G401 (cell line): ENCODE measurements at regions not wholly inside any gene's neighbourhood (a gene's known extent, or its start where the extent isn't known, plus 50 kb on each side); places are given as distances from the start of the nearest gene placed in this dataset.

Experiments
- DNase-seq: peaks from one replicate; pipeline ENCODE4 v3.0.0-alpha.2; 2015; ENCODE audit warnings: low spot score
- in situ Hi-C: cut with HindIII; loops from 2 replicates; pipeline ENCODE4 v1.10.0; 2016; ENCODE audit warnings: low sequenced_read_pairs, mixed read lengths

DNA sequence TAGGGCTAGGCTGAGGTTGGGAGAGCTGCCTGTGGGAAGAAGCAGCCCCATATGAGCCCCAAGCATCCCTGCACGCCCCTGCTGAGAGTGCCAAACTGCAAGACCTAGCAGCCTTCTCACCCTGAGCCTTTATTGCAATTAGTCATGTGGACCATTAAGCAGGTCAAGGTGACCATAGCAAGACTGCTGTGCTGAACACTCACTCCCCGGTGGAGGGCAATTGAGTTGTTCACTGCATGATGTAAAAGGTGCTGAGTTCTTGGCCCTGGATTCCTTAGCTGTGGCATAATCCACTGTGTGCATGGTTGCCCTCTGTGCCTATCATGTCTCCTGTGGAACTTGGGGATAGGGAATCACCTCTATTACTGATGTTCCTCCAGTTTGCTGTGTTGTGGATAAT, 131.1 kb downstream of the FOXD1 start:
- in situ Hi-C loops: no loop called here
- DNase-seq: no peak

DNA sequence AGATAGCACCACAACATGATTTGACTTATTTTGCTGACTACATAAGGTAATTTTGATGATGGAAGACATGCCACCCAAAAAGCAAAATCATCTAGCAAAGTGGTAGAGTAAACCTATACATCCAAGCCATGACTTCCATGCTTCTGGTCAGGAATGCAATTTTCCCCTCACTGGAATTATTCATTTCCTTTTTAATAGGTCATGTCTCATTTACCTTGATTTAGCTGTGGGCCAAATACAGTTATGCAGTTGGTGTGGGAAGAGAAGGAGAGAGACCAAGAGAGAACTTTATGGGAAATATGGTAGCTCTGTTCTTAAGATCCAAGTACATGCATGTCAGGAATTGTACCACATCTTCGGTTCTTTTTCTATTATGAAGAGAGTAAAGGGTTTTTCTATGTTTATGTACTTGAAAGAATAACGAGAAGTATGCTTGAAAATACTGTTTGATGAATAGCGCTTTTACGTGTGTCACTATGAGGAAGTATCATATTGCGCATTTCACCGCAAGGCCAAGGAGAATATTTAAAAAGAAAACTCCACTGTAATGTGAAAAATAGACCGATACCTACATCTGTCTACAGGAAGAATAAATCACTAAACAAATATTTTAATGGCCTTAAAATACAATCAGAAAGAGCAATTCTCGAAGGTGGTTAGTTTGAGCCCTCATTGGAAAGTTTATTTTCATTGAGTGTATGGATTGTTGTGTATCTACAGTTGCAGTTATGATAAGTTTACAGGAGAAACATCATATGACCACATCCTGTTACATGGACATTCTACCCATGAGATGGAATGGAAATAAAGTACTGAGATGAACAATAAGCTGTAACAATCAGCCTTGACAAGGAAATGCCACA, 134.0 kb downstream of the FOXD1 start:
- in situ Hi-C loops: loop anchor here (5.0 kb wide), 1 partner anchor 77 kb away; no protein-coding TSS in a partner anchor
- no peak for DNase-seq

DNA sequence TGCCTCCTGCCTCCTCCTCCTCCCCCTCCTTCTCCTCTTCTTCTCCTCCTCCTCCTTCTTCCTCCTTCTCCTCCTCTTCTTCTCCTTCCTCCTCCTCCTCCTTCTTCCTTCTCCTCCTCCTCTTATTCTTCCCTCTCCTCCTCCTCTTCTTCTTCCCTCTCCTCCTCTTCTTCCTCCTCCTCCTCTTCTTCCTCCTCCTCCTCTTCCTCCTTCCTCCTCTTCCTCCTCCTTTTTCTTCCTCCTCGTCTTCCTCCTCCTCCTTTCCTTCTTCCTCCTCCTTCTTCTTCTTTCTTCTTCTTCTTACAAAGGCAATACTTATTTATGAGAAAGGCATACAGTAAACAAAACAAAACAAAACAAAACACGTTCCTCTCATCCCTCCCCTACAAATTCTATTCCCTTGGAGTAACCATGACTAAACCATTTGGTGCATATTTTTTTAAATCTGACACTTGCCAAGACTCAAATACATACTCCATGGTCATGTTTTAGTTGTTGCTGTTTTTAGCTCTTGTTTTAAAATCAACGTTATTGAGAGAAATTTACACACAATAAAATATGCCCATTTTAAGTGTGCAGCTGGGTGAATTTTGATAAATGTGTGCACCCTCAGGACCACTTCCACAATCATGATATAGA, 135.6 kb downstream of the FOXD1 start:
- in situ Hi-C loops: loop anchor here (5.0 kb wide), 1 partner anchor 76 kb away; no protein-coding TSS in a partner anchor
- DNase-seq: no peak

- DNase-seq: no peak
- in situ Hi-C loops: loop anchor here (5.0 kb wide), 1 partner anchor 75 kb away; no protein-coding TSS in a partner anchor
Measured at GRCh38 chr5:73312146-73312871, 136.3 kb downstream of the FOXD1 start.

DNA sequence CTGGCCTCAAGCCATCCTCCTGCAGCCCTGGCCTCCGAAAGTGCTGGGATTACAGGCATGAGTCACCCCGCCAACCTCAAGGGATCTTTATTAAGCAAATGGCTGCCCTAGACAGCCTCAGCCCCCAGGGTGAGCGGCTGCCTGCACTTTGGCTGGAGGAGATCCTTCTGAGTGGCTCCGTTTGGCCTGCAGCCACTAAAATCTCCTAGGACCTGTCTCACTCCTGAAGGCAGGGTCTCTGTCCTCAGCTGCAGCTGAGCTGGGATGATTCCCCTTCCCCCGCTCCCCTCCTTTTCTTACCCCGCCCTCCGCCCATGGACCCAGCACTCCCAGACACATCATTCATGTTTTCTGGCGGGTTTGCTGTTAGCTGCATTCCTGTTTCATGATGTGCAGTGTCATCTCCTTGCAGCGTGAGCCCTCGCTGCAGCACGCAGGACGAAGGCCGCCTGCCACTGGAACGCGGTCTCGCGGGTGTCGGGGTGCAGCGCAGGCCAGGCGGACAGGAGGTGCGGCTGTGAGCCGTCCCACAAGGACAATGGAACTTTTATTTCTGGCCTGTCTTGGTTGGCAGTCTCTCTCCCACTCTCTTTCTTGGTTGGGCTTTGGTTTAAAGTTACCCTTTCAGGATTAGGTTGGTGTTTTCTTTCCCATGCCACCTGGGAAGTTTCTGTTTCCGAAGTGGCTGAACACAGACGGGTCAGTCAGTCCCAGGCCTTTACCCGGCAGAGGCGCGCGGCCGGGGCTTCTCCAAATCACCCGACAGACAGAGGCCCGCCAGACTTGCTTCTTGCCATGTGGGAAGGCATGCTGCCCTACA, 137.1 kb downstream of the FOXD1 start:
- DNase-seq: no peak

GRCh38 chr5:73307645-73308355, 134.8 kb downstream of the TMEM174 start:
- in situ Hi-C loops: no loop called here
- no peak for DNase-seq

More for the DNA sequence above, 137.1 kb downstream of the FOXD1 start:
- in situ Hi-C loops: loop anchor here (5.0 kb wide), 1 partner anchor 74 kb away; no protein-coding TSS in a partner anchor

- in situ Hi-C loops: no loop called here
- DNase-seq: no peak
Measured at GRCh38 chr5:73306741-73307275, 133.8 kb downstream of the TMEM174 start.

- in situ Hi-C loops: no loop called here
- no peak for DNase-seq
Measured at GRCh38 chr5:73306078-73306719, 133.2 kb downstream of the TMEM174 start.

GRCh38 chr5:73305386-73305785, 132.4 kb downstream of the TMEM174 start:
- in situ Hi-C loops: no loop called here
- DNase-seq: no peak

DNA sequence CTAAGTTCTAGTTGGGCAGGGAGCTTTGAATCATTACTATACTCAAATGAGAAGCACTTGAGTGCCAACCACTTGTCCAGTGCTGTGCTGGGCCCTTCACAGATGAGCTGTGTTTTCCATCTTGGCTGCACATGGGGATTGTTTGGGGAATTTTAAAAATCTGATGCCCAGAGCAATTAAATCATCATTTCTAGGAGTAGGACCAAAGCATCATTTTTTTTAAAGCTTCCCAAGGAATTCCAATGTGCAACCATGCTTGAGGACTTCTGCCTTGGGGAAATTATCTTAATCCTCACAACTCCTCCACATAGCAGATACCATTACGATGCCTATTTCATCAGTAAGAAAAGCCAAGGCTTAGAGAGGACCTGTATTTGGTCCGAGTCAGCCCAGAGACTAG, 131.4 kb downstream of the TMEM174 start:
- DNase-seq: no peak
- in situ Hi-C loops: no loop called here

- no peak for DNase-seq
- in situ Hi-C loops: no loop called here
Measured at GRCh38 chr5:73303148-73304079, 130.4 kb downstream of the TMEM174 start.

DNA sequence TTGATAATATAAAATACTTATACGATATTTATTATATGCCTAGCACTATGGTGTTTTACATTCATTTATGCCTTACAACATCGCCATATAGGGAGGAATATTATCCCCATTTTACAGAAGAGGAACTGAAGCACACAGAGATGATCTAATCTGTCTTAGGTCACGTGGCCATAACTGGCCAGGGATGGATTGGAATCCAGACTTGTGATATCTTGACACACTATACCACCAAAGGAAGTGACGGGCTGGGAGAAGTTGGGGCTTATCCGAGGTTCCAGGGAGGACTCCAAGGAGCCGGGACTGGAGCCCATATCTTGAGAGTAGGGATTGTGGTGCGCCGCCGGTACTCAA, 129.8 kb downstream of the TMEM174 start:
- in situ Hi-C loops: no loop called here
- no peak for DNase-seq

GRCh38 chr5:73301208-73301901, 128.4 kb downstream of the TMEM174 start:
- no peak for DNase-seq
- in situ Hi-C loops: no loop called here

- in situ Hi-C loops: no loop called here
- DNase-seq: no peak
Measured at GRCh38 chr5:73300337-73301207, 127.6 kb downstream of the TMEM174 start.

- no peak for DNase-seq
- in situ Hi-C loops: no loop called here
Measured at GRCh38 chr5:73299665-73300336, 126.8 kb downstream of the TMEM174 start.
